ENCODE measurements at regions not wholly inside any gene's neighbourhood (a gene's known extent, or its start where the extent isn't known, plus 50 kb on each side); places are given as distances from the start of the nearest gene placed in this dataset.

DNA sequence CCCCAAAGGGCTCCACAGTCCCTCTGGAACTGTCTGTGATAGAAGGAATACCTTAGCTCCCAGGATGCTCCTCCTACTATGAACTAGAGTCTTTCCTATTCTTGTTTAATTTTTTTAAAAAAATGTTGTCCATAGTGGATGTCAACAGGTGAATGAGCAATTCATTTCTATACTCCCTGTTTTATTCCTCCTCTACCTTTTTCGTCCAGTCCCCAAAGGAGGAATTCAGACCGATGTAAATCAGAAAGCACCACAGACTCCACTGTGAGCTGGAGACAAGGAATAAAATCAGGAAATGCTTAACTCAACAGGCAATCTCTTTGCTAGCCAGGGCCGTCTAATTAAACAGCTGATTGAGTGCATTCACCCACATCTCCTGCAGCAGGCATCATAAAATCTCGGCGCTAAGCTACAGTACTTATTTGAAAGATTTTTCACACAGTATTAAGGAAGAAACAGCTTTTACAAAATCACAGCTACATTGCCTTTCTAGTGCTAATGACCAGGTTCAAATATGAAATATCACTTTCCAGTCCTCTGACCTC, 381.6 kb downstream of the SIPA1L2 start:
- Histone ChIP-seq H3K36me3 (no peaks in the 10 kb centered on the region), H3K9me3 (no peaks in the 10 kb centered on the region), H3K4me3 (no peak overlapping the region), H3K27me3 (no peaks in the 10 kb centered on the region), H3K27ac (no peak overlapping the region), H3K4me1 (peaks cover 0 to 5% (median 0%) of the 10 kb centered on the region in 3 donors)
- 74 to 80% methylated on average over 4 to 5 of the region's 5 CpGs for WGBS, 2 donors (ENCODE audit: low coverage in 1 of 2)
- TF ChIP-seq EP300 (IDR thresholded peaks at IDR 0.05) (no peak), POLR2AphosphoS5 (IDR thresholded peaks at IDR 0.05) (no peak), POLR2A (IDR thresholded peaks at IDR 0.05) (no peak)
- TF ChIP-seq, protein P1, sequence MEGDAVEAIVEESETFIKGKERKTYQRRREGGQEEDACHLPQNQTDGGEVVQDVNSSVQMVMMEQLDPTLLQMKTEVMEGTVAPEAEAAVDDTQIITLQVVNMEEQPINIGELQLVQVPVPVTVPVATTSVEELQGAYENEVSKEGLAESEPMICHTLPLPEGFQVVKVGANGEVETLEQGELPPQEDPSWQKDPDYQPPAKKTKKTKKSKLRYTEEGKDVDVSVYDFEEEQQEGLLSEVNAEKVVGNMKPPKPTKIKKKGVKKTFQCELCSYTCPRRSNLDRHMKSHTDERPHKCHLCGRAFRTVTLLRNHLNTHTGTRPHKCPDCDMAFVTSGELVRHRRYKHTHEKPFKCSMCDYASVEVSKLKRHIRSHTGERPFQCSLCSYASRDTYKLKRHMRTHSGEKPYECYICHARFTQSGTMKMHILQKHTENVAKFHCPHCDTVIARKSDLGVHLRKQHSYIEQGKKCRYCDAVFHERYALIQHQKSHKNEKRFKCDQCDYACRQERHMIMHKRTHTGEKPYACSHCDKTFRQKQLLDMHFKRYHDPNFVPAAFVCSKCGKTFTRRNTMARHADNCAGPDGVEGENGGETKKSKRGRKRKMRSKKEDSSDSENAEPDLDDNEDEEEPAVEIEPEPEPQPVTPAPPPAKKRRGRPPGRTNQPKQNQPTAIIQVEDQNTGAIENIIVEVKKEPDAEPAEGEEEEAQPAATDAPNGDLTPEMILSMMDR (IDR thresholded peaks at IDR 0.05), result no peak
- ATAC-seq, result no peak

DNA sequence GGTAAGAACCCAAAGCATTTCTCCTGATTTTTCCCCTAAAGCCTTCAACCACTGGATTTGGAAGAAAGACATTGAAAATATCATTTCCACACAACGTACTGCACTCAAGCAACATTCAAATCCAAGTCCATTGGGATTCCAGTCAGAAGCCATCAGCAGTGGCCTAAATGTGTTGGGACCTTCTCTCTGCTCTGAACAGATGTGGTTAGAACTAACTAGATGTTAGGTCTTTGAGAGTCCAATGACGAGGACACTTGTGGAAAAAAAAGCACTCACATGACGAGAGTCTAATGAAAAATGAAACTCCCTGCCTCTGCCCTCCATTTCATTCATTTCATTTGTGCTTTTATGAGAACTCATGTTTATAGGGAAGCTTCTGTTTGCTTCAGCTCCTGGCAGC, 382.3 kb downstream of the SIPA1L2 start:
- Histone ChIP-seq H3K27ac (no peak overlapping the region), H3K36me3 (no peaks in the 10 kb centered on the region), H3K9me3 (no peaks in the 10 kb centered on the region), H3K4me3 (no peak overlapping the region), H3K4me1 (peaks cover 0 to 5% (median 0%) of the 10 kb centered on the region in 3 donors), H3K27me3 (no peaks in the 10 kb centered on the region)
- TF ChIP-seq POLR2AphosphoS5 (IDR thresholded peaks at IDR 0.05), result no peak
- no peak for TF ChIP-seq POLR2A (IDR thresholded peaks at IDR 0.05)
- TF ChIP-seq EP300 (IDR thresholded peaks at IDR 0.05), result no peak
- TF ChIP-seq, protein P1 (IDR thresholded peaks at IDR 0.05), result no peak
- 27 to 44% methylated on average over 3 of the region's 3 CpGs for WGBS, 2 donors (ENCODE audit: low coverage in 1 of 2)
- no peak for ATAC-seq

DNA sequence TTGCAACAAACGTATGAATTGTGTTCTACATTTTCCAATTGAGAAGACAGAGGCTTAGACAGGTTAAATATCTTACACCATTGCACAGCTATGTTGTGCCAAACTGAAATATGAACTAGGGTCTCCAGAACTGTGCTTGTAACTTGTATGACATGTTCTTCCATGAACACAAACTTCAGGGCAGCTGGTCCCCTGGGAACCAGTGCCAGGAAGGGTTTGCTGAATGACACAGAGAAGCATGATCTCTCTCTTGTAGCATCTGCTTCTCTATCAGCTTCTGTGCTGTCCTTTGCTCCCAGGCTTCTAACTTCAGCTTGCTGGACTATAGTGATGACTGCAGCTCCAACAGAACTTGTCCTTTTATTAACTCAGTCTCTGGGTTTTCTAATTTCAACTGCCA, 385.5 kb downstream of the SIPA1L2 start:
- no peak for ATAC-seq
- Histone ChIP-seq H3K9me3 (no peaks in the 10 kb centered on the region), H3K27me3 (no peaks in the 10 kb centered on the region), H3K4me1 (peaks cover 0 to 5% (median 0%) of the 10 kb centered on the region in 3 donors), H3K27ac (no peak overlapping the region), H3K36me3 (no peaks in the 10 kb centered on the region), H3K4me3 (no peak overlapping the region)
- 67 to 100% methylated on average over 1 of the region's 1 CpG for WGBS, 2 donors (ENCODE audit: low coverage in 1 of 2)
- TF ChIP-seq POLR2A (IDR thresholded peaks at IDR 0.05) (no peak), POLR2AphosphoS5 (IDR thresholded peaks at IDR 0.05) (no peak), EP300 (IDR thresholded peaks at IDR 0.05) (no peak)
- TF ChIP-seq, protein P1 (IDR thresholded peaks at IDR 0.05), result no peak

DNA sequence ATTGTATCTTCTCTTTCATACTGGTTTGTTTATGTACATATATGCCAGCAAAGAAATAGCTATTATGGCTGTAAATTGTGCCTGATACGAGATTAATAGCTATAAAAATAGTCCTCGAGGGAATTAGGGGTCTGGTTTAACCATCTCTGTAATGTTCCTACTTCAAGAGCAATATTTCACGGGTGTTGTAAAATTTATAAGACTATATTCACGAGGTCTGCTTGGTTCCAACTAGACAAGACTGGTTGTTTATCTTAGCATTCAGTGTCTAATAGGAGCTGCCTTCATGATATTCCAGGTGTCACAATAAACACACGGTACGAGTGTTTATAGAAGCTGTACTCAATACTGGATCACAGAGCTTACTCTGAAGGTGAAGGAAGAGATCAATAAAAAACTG, 389.9 kb downstream of the SIPA1L2 start:
- 20 to 23% methylated on average over 4 to 6 of the region's 6 CpGs for WGBS, 2 donors (ENCODE audit: low coverage in 1 of 2)
- H3K9me3 ChIP-seq, result peaks cover 0 to 7% (median 0%) of the 10 kb centered on the region in 3 donors
- H3K4me1 ChIP-seq, result no peaks in the 10 kb centered on the region
- no peaks in the 10 kb centered on the region for H3K27me3 ChIP-seq
- no peak for ATAC-seq
- no peak overlapping the region for H3K4me3 ChIP-seq
- TF ChIP-seq POLR2AphosphoS5 (IDR thresholded peaks at IDR 0.05) (no peak), POLR2A (IDR thresholded peaks at IDR 0.05) (no peak), EP300 (IDR thresholded peaks at IDR 0.05) (no peak)
- TF ChIP-seq, protein P1 (IDR thresholded peaks at IDR 0.05), result no peak
- no peak overlapping the region for H3K27ac ChIP-seq
- no peaks in the 10 kb centered on the region for H3K36me3 ChIP-seq

DNA sequence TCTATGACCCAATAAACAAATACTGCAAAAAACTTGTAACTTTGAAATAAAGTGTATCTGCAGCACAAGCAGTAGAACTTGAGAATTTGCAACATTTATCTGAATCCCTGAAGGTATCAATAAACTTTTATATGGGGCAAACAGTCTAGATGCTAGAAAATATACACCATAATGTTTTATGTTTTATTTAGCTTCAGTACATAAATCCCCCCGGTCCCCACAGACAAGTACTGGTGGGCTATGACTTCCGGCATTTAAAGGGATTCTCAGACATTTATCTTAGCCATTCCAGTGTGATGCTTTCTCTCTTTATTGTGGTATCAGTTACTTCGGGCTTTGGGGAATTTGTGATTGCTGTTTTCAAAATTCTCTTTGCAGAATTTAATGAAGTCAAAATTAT, 390.4 kb downstream of the SIPA1L2 start:
- ATAC-seq, result no peak
- 35 to 58% methylated on average over 3 of the region's 3 CpGs for WGBS, 2 donors (ENCODE audit: low coverage in 1 of 2)

More for the DNA sequence above, 390.4 kb downstream of the SIPA1L2 start:
- H3K27me3 ChIP-seq, result no peaks in the 10 kb centered on the region
- no peaks in the 10 kb centered on the region for H3K36me3 ChIP-seq
- H3K4me3 ChIP-seq, result no peak overlapping the region
- TF ChIP-seq, protein P1 (IDR thresholded peaks at IDR 0.05), result no peak
- no peak for TF ChIP-seq POLR2AphosphoS5 (IDR thresholded peaks at IDR 0.05)
- no peak for TF ChIP-seq EP300 (IDR thresholded peaks at IDR 0.05)
- no peak for TF ChIP-seq POLR2A (IDR thresholded peaks at IDR 0.05)
- H3K4me1 ChIP-seq, result no peaks in the 10 kb centered on the region
- peaks cover 0 to 7% (median 0%) of the 10 kb centered on the region in 3 donors for H3K9me3 ChIP-seq
- H3K27ac ChIP-seq, result no peak overlapping the region

Measured in gastroesophageal sphincter (tissue), 4 donors.